ENCODE measurements at regions not wholly inside any gene's neighbourhood (a gene's known extent, or its start where the extent isn't known, plus 50 kb on each side); places are given as distances from the start of the nearest gene placed in this dataset.

DNA sequence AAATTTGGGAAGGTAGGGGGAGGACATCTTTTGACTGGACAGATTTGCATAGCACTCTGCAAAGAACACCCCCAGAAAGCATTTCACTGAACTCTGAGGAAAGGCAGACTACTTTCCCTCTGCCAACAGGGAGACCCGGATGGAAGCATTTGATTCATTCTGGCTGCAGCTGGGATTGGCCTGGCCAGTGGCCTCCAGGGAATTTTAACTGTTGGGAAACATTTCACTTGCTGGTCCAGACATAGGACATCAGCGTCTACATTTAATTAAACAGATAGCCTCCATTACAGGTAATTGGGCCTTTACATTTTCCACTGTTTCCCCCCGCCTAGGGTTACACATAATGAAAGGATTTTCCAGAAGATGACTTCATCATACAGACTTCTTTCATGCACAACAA, 92.8 kb downstream of the MARCHF4 start:
- TF ChIP-seq, protein P1, sequence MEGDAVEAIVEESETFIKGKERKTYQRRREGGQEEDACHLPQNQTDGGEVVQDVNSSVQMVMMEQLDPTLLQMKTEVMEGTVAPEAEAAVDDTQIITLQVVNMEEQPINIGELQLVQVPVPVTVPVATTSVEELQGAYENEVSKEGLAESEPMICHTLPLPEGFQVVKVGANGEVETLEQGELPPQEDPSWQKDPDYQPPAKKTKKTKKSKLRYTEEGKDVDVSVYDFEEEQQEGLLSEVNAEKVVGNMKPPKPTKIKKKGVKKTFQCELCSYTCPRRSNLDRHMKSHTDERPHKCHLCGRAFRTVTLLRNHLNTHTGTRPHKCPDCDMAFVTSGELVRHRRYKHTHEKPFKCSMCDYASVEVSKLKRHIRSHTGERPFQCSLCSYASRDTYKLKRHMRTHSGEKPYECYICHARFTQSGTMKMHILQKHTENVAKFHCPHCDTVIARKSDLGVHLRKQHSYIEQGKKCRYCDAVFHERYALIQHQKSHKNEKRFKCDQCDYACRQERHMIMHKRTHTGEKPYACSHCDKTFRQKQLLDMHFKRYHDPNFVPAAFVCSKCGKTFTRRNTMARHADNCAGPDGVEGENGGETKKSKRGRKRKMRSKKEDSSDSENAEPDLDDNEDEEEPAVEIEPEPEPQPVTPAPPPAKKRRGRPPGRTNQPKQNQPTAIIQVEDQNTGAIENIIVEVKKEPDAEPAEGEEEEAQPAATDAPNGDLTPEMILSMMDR (IDR thresholded peaks at IDR 0.05; ENCODE audit: extremely low read depth in 1 of 2, insufficient read depth in 1 of 2, low read depth in 1 of 2, low read length in 2 of 2), result no peak
- TF ChIP-seq POLR2AphosphoS5 (IDR thresholded peaks at IDR 0.05; ENCODE audit: insufficient read depth, low read depth, low read length), result no peak
